ENCODE measurements at regions not wholly inside any gene's neighbourhood (a gene's known extent, or its start where the extent isn't known, plus 50 kb on each side); places are given as distances from the start of the nearest gene placed in this dataset.

DNA sequence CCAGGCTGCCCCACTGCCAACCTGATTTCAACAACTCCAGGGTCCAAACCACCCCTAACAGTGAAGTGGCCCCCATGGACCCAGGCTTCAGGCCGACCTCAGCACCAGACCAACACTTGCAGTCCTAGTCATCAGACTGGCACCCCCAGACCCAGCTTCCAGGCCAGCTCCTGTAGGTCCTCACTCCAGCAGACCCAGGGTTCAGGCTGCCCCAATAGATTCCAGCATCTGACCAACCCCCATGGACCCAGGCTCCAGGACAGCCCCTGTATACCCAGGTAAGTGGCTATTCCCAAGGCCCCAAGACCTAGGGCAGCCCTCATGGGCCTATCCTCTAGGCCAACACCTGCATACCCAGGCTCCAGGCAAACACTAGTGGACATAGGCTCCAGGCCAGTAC lies 193.8 kb upstream of the OBI1 start:
- TF ChIP-seq RAD21 (IDR thresholded peaks at IDR 0.05; ENCODE audit: low read length), result no peak
- no peak for TF ChIP-seq NRF1 (IDR thresholded peaks at IDR 0.05; ENCODE audit: low read depth, low read length)
- no peak for TF ChIP-seq RCOR1 (IDR thresholded peaks at IDR 0.05; ENCODE audit: low read length)

Measured in SK-N-SH (cell line).